ENCODE measurements at regions not wholly inside any gene's neighbourhood (a gene's known extent, or its start where the extent isn't known, plus 50 kb on each side); places are given as distances from the start of the nearest gene placed in this dataset.
"Not testable (repeated sequence)": the region's sequence is repeated elsewhere in the genome, so short reads cannot be mapped to it uniquely, and the experiment has no call there.

DNA sequence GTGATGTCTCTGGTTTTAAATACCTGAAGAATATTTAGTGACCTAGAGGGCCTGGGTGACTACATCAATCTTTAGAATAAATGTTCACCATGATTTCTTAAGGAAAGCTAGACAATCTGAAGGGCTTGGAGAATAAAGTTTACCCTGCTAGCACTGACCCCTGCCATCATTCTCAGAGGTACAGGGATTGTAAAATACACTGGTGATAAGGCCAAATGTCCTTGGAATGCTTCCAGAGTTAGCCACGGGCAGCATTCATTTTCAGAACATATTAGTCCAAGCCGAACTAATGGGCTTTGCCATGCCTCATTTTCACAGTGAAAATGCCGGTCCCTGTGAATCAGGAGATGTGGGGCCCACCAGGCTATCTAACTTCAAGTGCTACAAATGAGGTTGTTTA is 1381.7 kb upstream of the SEL1L start:
- DNase-seq (ENCODE audit: low read depth in 2 of 2) = no peak

- no peak for DNase-seq (ENCODE audit: low read depth in 2 of 2)
These were observed 1402.0 kb upstream of the SEL1L start for GRCh38 chr14:82935691-82936090.

GRCh38 chr14:82951171-82951570 is 1417.5 kb upstream of the SEL1L start:
- no peak for DNase-seq (ENCODE audit: low read depth in 2 of 2)

GRCh38 chr14:82963756-82964155 is 1430.1 kb upstream of the SEL1L start:
- DNase-seq (ENCODE audit: low read depth in 2 of 2) = no peak

GRCh38 chr14:82987502-82988124 is 1454.0 kb upstream of the SEL1L start:
- peak; percentile 18 to 22 for DNase-seq (ENCODE audit: low read depth in 2 of 2)

GRCh38 chr14:82994547-82994946 is 1460.9 kb upstream of the SEL1L start:
- DNase-seq (ENCODE audit: low read depth in 2 of 2) = not testable (repeated sequence)

DNA sequence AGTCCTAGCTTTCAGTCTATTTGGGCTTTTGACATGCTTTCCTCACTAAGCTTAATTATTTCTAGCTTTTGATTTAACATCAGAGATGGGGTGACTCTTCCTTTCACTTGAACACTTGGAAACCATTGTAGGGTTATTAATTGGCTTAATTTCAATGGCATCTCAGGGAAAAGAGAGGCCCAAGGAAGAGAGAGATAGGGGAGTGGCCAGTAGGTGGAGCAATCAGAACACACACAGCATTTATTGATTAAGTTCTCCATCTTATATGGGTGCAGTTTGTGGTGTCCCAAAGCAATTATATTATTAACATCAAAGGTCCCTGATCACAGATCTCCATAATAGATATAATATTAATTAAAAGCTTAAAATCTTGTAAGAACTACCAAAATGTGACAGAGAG is 1466.1 kb upstream of the SEL1L start:
- no peak for DNase-seq (ENCODE audit: low read depth in 2 of 2)

- no peak for DNase-seq (ENCODE audit: low read depth in 2 of 2)
These were observed 1470.9 kb upstream of the SEL1L start for GRCh38 chr14:83004456-83005006.

- DNase-seq (ENCODE audit: low read depth in 2 of 2) = no peak
These were observed 1472.5 kb upstream of the SEL1L start for GRCh38 chr14:83006121-83006670.

DNA sequence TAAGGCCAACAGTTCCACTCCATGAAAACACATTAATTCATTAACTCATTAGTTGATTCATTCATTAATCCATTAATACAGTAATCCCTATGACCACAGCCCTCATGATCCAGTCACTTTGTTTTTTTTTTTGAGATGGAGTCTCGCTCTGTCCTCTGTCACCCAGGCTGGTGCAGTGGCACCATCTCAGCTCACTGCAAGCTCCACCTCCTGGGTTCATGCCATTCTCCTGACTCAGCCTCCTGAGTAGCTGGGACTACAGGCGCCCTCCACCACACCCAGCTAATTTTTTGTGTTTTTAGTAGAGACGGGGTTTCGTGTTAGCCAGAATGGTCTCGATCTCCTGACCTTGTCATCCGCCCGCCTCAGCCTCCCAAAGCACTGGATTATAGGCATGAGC is 1473.4 kb upstream of the SEL1L start:
- not testable (repeated sequence) for DNase-seq (ENCODE audit: low read depth in 2 of 2)

DNA sequence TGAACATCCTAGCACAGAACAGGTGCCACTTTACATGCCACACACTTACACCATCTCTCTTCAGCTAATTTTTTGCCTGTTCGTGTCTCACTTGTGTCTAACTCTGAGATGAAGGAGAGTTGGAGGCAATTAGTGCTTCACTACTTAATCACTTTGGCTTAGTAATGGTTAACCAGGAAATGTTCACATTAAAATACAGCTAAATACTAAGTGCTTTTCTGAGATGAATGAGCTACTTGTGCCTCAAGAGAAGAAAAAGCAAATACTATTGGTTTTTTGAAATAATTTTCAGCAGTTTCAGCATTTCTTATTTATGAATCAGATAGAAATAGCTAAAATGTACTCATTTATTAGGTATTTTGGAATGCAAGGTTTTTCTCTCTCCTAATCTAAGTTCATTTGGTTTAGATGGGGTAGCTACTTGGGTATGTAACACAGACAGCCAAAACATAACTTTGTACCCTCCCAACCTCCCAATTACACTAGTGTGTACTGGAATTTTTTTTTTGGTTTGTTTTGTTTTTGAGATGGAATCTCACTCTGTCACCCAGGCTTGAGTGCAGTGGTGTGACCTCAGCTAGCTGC is 1474.1 kb upstream of the SEL1L start:
- peak; percentile 15 to 16 for DNase-seq (ENCODE audit: low read depth in 2 of 2)

DNA sequence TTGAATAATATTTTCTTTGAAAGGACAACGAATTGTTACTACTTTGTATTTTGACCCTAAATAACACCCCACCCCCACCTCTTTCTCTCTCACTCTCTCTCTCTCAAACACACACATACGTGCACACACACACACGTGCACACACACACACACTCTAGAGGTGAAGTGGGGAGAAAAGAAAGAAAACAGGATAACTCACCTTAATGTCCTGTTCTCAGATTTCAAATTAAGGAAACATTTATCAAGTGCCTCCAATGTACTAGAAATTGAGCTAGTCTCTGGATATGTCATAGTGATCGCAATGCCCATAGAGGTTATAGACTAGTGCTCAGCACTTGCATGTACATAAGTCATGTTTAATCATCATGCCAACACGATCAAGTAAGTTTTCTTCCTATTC is 1483.6 kb upstream of the SEL1L start:
- no peak for DNase-seq (ENCODE audit: low read depth in 2 of 2)

DNA sequence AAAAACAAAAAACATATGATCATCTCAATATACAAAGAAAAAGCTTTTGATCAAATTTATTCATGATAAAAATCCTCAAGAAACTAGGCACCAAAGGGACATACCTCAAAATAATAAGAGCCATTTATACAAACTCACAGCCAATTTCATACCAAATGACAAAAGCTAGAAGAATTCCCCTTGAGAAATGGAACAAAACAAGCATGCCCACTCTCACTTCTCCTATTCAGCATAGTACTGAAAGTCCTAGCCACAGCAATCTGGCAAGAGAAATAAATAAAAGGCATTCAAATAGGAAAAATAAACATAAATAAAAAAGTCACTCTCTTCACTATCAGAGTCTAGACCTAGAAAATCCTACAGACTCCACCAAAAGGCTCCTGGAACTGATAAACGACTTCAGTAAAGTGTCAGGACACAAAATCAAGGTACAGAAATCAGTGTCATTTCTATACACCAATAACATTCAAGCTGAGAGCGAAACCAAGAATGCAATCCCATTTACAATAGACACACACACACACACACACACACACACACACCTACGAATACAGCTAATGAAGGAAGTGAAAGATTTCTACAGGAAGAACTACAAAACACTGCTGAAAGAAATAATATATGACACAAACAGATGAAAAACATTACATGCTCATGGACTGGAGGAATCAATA is 1486.2 kb upstream of the SEL1L start:
- DNase-seq (ENCODE audit: low read depth in 2 of 2) = no peak

GRCh38 chr14:83021323-83021722 is 1487.7 kb upstream of the SEL1L start:
- DNase-seq (ENCODE audit: low read depth in 2 of 2) = no peak

- DNase-seq (ENCODE audit: low read depth in 2 of 2) = no peak
These were observed 1489.7 kb upstream of the SEL1L start for GRCh38 chr14:83023369-83023768.

DNA sequence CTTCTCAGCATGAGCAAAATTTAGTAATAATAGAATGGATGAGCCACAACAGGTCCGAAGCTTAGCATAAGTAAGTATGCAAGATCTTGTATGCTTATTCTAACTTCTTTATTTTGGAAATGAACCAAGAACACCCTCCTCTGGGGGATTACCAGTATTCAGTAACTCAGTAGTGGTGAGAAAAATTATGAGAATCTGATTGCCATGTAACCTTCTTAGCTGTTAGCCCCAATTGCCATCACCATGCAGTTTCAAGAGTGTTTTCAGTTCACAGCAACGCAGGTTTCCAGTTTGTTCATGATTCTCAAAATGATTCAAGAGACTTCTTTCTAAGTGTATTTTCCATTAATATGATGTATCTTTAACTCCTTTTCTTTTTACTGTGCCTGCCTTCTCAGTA is 1507.6 kb upstream of the SEL1L start:
- no peak for DNase-seq (ENCODE audit: low read depth in 2 of 2)

DNA sequence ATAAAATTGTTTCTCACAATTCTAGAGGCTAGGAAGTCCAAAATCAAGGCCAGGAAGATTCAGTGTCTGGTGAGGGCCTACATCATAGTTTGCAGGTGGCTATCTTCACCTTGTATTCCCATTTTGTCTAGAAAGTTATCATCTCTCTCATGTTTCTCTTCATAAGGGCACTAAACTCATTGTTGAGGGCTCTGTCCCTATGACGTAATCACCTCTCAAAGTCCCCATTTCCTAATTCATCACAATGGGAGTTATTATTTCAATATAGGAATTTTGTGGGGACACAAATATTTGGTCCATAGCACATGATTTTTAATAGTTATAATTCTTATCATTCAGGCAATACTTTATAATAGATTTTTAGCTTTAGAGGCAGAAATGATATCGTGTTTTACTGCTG is 1509.2 kb upstream of the SEL1L start:
- no peak for DNase-seq (ENCODE audit: low read depth in 2 of 2)

GRCh38 chr14:83044001-83044400 is 1510.3 kb upstream of the SEL1L start:
- no peak for DNase-seq (ENCODE audit: low read depth in 2 of 2)

DNA sequence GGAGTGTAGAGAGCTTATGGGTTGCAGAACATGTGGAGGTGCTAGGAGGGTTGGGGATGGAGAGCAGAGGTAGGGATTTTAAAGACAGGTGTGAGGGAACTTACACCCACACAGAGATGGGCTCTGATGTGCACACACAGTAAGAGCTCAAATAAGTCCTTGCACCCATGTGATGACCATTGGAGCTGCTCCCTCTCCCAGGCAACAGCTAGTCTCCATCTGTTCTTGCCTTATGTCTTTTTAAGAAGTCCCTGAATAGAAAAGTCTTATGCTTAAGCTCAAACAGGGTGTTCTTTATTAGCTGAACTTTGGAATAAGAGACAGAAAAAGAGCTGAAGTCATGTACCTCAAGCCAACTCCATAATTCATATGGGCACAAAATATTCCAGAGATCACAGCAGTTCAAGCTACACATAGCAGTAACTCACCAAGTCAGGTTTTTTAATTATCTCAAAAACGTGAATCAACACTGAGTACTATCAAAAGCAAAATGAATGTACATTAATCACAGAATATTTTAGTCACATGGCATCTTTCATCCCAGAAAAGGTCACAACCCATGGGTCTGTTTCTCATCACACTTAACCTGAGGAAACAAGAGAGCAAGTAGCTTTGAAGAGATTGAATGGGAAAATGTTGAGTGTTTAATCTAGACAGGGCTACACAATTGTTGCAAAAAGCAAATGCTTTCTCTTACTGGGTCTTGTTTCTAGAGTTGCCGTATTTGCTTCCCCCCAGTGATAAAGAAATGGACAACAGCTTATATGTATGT is 1513.6 kb upstream of the SEL1L start:
- DNase-seq (ENCODE audit: low read depth in 2 of 2) = no peak

- DNase-seq (ENCODE audit: low read depth in 2 of 2) = no peak
These were observed 1519.5 kb upstream of the SEL1L start for GRCh38 chr14:83053022-83053710.

- no peak for DNase-seq (ENCODE audit: low read depth in 2 of 2)
These were observed 1524.4 kb upstream of the SEL1L start for GRCh38 chr14:83058068-83058467.

Data from fibroblast of skin of left biceps (primary cell).